MM.1S (cell line): ENCODE measurements at regions not wholly inside any gene's neighbourhood (a gene's known extent, or its start where the extent isn't known, plus 50 kb on each side); places are given as distances from the start of the nearest gene placed in this dataset.

Source experiments
- EZH2 ChIP-seq: fragments of 300-600 bp; sonication (generic); optimal IDR thresholded peaks from 2 replicates; pipeline ENCODE3; 2017; ENCODE audit warnings: low read depth, mild to moderate bottlenecking, antibody characterized with exemption, low read length, mixed read lengths
- TF ChIP-seq, protein P1 (sequence below): fragments of 300-600 bp; sonication (generic); IDR thresholded peaks from 2 replicates; pipeline ENCODE4 v1.5.1; 2016; ENCODE audit warnings: antibody characterized with exemption, low read length, mixed read lengths

GRCh38 chr13:50760751-50761150 is 82.7 kb downstream of the DLEU7 start:
- TF ChIP-seq, protein P1, sequence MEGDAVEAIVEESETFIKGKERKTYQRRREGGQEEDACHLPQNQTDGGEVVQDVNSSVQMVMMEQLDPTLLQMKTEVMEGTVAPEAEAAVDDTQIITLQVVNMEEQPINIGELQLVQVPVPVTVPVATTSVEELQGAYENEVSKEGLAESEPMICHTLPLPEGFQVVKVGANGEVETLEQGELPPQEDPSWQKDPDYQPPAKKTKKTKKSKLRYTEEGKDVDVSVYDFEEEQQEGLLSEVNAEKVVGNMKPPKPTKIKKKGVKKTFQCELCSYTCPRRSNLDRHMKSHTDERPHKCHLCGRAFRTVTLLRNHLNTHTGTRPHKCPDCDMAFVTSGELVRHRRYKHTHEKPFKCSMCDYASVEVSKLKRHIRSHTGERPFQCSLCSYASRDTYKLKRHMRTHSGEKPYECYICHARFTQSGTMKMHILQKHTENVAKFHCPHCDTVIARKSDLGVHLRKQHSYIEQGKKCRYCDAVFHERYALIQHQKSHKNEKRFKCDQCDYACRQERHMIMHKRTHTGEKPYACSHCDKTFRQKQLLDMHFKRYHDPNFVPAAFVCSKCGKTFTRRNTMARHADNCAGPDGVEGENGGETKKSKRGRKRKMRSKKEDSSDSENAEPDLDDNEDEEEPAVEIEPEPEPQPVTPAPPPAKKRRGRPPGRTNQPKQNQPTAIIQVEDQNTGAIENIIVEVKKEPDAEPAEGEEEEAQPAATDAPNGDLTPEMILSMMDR, result no peak
- TF ChIP-seq EZH2, result no peak
